Neural cell (in vitro differentiated cells): ENCODE measurements at regions not wholly inside any gene's neighbourhood (a gene's known extent, or its start where the extent isn't known, plus 50 kb on each side); places are given as distances from the start of the nearest gene placed in this dataset.

Experiments used
- EP300 ChIP-seq: fragments of 450-650 bp; conservative IDR thresholded peaks from 2 replicates; pipeline ENCODE4 v1.6.1; 2014; ENCODE audit warnings: antibody characterized with exemption, mild to moderate bottlenecking, moderate library complexity; ENCODE audit not compliant: poor library complexity, severe bottlenecking
- EZH2 ChIP-seq: fragments of 200-600, 300-800 bp; shearing (Covaris generic), sonication (generic); IDR thresholded peaks from 2 replicates; pipeline ENCODE4 v1.6.1; 2014; ENCODE audit warnings: antibody characterized with exemption, low read length, borderline replicate concordance, mild to moderate bottlenecking; ENCODE audit not compliant: insufficient read depth, poor library complexity, severe bottlenecking
- POLR2AphosphoS5 ChIP-seq: IDR thresholded peaks from 2 replicates; pipeline ENCODE4 v1.6.1; 2012
- REST ChIP-seq: IDR thresholded peaks from 2 replicates; pipeline ENCODE4 v1.6.1; 2012; ENCODE audit warnings: borderline replicate concordance
- TAF1 ChIP-seq: IDR thresholded peaks from 2 replicates; pipeline ENCODE4 v1.6.1; 2012; ENCODE audit warnings: low read depth
- TF ChIP-seq, protein P1 (sequence below): fragments of 450-650 bp; IDR thresholded peaks from 2 replicates; pipeline ENCODE4 v1.5.1; 2014; ENCODE audit warnings: antibody characterized with exemption, mild to moderate bottlenecking, moderate library complexity; ENCODE audit not compliant: poor library complexity, severe bottlenecking

GRCh38 chr16:86002178-86002900 is 103.4 kb downstream of the IRF8 start:
- TF ChIP-seq EP300 (no peak), EZH2 (no peak), POLR2AphosphoS5 (no peak), REST (no peak), TAF1 (no peak)
- TF ChIP-seq, protein P1, sequence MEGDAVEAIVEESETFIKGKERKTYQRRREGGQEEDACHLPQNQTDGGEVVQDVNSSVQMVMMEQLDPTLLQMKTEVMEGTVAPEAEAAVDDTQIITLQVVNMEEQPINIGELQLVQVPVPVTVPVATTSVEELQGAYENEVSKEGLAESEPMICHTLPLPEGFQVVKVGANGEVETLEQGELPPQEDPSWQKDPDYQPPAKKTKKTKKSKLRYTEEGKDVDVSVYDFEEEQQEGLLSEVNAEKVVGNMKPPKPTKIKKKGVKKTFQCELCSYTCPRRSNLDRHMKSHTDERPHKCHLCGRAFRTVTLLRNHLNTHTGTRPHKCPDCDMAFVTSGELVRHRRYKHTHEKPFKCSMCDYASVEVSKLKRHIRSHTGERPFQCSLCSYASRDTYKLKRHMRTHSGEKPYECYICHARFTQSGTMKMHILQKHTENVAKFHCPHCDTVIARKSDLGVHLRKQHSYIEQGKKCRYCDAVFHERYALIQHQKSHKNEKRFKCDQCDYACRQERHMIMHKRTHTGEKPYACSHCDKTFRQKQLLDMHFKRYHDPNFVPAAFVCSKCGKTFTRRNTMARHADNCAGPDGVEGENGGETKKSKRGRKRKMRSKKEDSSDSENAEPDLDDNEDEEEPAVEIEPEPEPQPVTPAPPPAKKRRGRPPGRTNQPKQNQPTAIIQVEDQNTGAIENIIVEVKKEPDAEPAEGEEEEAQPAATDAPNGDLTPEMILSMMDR, result no peak
